T-helper 1 cell treated with Interleukin-12 subunit alpha and Interleukin-12 subunit beta and Interleukin-4 antibody, amounts not matched to agents 30 ng/mL and 1 ng/mL, for 36 hours (primary cell): ENCODE measurements at regions not wholly inside any gene's neighbourhood (a gene's known extent, or its start where the extent isn't known, plus 50 kb on each side); places are given as distances from the start of the nearest gene placed in this dataset.

Experiments
- intact Hi-C: fragments of 100-400 bp; cut with micrococcal nuclease; formaldehyde crosslinking; loops from one replicate; pipeline ENCODE4 v1.15.1; 2024

DNA sequence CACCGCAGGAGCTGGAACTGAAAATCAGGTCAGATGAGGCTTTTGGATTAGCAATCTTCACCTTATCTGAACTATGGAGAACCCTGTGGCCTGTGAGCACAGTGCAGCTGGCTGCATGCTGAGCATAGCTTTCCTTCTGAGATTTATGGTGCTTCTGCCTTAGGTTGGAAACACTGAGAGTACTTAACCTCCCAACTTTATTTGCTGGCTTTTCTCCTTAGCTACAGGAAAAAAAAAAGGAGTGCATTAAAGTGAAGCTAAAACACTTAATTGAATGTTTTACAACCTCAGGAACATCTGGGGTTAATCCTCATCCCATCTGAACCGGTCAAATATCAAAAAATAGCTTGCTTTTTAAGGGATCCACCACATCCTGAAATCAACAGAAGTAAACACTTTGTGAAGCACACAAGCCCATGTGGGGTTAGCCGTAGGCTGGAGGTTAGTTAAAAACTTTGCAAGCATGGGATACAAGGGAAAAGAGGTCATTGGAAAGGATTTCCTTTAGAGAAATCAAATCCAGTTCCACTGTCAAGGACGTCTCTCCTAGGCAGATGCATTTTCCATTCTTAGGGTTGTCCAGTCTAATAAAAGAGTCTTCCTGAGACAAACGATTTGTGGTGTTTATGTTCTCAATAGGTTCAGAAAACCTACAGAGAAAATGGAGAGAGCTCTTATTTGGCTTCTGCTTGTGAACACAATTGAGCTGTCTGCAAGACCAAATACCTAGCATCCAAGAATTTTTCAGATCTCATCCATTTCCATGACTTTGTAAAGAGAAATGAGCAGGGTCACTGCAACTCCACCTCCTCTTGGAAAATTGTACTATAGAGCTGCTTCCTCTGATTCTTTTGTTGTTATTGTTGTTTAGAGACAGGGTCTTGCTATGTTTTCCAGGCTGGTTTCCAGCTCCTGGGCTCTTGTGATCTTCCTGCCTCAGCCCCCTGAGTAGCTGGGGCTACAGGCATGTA lies 470.4 kb upstream of the IGFBP3 start:
- intact Hi-C loops: no loop called here

DNA sequence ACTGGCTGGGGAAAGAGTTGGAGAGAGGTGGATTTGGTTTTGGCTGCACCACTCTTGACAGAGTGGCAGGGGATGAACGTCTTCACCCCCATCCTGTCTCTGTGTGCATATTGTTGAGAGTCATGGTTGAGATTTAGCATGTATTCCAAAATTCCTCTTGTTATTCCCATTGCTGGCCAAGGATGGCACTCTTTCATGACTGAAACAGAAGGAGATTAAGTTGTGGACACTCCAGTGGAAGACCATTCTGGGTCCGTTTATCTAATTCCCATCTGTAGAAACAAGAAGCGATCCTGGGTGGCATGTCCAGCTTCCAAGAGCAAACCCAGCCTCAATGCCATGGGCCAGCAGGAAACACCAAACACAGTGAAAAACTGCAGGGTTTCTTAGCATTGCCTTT lies 469.0 kb upstream of the IGFBP3 start:
- intact Hi-C loops: no loop called here

GRCh38 chr7:46389146-46389545 lies 468.1 kb upstream of the IGFBP3 start:
- intact Hi-C loops: no loop called here

GRCh38 chr7:46387646-46388045 lies 466.6 kb upstream of the IGFBP3 start:
- intact Hi-C loops: no loop called here

- intact Hi-C loops: no loop called here
These were observed 465.6 kb upstream of the IGFBP3 start for GRCh38 chr7:46386428-46387399.

- intact Hi-C loops: no loop called here
These were observed 464.7 kb upstream of the IGFBP3 start for GRCh38 chr7:46385662-46386309.

DNA sequence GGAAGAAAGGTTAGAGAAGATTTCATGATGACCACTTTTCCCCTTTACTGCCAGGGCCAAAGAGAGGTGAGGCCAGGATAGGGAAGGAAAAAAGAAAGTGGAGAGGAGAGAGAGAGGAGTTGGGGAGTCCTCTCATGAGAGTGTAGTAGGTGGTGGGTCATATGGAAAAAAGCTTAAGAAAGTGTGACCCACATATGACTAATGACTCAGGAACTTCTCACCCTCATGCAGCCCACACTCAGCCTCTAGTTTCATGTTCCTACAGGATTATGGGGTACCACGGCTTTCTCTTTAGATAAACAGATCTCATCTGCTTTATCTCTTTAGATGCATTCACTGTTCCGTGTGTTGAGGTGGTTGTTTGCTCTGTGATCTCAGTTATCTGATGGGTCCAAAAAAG lies 462.5 kb upstream of the IGFBP3 start:
- intact Hi-C loops: no loop called here

- intact Hi-C loops: no loop called here
These were observed 449.0 kb upstream of the IGFBP3 start for GRCh38 chr7:46369933-46370654.

DNA sequence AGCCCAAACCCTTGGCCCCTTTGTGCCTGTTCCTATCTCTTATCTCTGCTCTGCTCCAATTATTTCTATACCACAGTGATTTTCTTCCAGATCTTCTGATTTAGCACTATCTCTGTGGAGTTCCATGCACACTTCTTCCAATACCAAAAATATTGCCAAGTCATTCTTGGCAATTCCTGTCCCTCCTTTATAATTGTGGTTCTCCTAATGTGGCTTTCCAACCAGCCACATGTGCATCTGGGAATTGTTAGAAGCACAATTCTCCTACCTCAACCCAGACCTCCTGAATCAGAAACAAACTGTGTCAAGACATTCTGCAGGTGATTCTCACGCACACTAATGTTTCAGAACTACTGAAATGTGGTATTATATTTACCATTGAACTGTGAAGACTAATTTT lies 447.8 kb upstream of the IGFBP3 start:
- intact Hi-C loops: no loop called here

DNA sequence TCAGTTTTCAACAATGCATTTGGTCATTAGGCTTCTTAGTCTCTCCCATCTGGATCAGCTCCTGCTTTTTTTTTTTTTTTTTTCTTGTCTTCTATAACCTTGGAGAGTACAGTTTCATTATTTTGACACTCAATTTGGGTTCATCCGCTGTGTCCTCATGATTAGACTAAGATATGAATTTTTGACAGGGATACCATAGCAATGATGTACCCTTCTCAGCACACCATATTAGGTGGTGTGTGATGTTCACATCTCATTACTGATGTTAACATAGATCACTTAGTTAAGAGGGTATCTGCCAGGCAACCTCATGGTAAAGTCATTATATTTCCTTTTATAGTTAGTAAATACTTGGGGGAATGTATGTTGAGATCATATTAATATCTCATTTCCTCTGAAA lies 445.5 kb upstream of the IGFBP3 start:
- intact Hi-C loops: no loop called here

GRCh38 chr7:46363688-46364087 lies 442.6 kb upstream of the IGFBP3 start:
- intact Hi-C loops: no loop called here

DNA sequence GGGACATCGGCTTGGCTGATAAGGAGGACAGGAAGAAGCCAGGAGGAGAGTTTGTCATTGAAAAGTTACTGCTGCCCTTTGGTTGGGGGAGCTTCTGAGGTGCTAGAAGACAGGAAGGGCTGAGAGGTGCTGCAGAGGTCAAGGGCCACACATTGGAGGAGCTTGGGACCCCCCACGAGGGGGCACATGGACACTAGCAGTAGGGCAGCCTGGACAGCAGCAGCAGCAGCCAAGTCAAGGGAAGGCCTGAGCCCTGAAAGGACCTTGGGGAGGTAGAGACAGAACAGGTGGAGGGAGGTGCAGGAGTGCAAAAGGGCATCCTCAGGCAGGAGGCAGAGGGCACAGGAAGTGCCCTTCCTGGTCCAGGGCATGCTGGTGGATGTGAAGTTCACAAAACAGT lies 439.7 kb upstream of the IGFBP3 start:
- intact Hi-C loops: no loop called here

GRCh38 chr7:46360296-46360695 lies 439.2 kb upstream of the IGFBP3 start:
- intact Hi-C loops: no loop called here

DNA sequence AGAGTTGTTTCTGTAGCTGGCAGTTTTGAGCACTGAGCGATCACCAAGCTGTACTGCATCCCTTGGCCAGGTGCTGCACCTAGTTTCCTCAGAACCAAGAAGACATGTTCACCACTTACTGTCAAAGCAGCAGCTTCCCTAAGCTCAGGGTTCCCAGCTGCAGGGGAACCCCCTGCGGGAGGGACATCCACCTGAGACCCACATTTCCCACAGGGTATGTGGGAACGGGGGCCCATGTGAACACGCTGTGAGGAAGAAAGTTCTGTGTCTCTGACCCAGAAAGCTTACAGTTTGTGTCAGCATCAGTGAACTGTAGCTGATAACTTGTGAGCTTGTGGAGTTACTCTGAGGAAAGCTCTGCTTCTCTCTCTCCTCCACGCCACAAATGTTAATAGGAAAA lies 436.8 kb upstream of the IGFBP3 start:
- intact Hi-C loops: no loop called here

DNA sequence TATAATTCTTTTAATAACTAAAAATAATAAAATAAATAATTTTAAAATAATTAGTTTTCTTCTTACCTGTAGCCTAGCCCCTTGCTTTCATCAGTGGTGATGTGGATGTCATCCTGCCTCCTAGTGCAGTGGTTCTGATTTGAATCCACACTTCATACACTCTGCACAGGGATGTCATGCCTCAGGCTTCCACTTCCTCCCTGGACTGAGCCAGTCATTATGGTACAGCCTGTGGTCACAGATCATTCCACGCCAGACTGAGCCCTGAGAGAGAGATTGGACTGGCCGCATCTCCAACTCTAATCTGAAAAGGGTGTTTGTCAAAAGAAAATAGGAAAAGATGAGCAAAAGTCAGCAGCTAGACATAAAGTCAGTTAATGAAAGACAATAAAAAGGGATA lies 436.2 kb upstream of the IGFBP3 start:
- intact Hi-C loops: no loop called here

GRCh38 chr7:46356371-46356770 lies 435.3 kb upstream of the IGFBP3 start:
- intact Hi-C loops: no loop called here

DNA sequence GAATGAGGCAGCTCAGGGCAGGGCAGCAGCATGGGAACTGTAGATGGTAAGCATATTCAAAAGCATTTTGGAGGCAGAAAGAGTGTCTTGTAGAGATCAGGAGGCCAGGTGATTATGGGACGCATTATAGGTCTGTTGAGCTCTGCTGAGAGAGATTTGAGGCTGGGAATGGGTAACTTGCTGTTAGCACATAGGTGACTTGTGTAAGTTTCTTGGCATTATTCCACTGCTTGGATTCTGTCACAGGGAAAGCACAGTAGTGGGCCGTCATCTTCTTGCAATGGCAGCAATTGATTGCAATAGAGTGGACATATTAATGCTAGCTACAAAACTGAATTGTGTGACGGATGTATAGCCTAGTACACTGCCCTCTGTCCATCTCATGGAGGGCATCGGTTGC lies 434.3 kb upstream of the IGFBP3 start:
- intact Hi-C loops: no loop called here

DNA sequence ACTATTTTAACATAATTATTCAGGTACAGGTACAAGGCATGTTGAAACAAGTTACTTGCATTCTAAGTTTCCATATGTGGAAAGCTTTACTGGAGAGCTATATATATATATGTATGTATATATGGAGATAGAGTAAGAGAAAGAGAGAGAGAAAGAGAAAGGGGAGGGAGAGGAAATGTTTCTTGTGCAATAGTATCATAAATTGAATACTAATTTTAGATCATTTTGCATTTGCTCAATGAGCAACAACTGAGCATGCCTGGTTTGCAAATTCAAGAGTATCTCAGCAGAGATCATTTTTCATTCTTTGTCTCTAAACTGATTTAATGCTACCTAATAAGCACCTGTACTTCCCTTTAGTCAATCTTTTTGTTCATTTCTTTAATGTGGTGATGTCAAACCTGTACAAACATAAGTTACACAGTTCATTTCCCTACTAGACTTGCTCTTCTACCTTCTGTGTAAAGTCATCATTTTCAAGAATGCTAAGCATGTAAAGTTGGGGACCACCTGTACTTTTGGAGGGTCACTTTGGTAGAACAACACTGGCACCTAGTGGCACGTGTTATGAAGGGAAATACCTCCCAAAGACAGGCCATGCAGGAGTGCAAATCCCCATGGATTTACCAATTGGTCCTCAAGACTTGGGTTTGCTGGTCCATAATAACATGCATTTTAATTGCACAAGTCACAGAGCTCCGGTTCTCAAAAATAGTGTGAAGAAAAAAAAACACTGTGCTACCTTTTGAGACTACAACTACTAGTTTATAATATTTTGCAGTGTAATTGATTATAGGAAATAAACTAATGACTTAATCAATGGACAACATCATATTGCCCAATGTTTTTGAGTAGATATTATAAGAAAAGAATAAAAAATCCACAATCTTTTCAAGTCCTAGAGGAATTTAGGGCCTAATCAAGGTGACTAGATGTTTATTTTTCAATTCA lies 431.2 kb upstream of the IGFBP3 start:
- intact Hi-C loops: loop anchor here (1.0 kb wide), 1 partner anchor 435 kb away; no protein-coding TSS in a partner anchor

DNA sequence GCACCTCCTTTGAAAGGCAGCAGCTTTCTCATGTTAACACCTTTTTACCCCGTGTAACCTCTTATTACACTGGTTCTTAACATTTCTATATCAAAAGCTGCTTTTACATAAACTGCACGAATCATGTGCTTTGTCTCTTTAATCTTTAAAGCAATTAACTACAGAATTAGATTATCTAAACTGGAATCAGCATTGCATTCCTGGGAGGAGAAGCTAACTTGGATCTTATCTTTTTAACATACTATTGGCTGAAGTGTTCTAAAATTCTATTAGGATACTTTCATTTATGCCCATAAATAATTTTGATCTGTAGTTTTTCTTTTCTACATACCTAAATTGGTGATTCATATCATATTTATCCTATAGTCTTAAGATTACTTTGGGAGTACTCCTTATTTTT lies 428.4 kb upstream of the IGFBP3 start:
- intact Hi-C loops: no loop called here

GRCh38 chr7:46344533-46344932 lies 423.5 kb upstream of the IGFBP3 start:
- intact Hi-C loops: no loop called here
